ENCODE measurements at regions not wholly inside any gene's neighbourhood (a gene's known extent, or its start where the extent isn't known, plus 50 kb on each side); places are given as distances from the start of the nearest gene placed in this dataset.

DNA sequence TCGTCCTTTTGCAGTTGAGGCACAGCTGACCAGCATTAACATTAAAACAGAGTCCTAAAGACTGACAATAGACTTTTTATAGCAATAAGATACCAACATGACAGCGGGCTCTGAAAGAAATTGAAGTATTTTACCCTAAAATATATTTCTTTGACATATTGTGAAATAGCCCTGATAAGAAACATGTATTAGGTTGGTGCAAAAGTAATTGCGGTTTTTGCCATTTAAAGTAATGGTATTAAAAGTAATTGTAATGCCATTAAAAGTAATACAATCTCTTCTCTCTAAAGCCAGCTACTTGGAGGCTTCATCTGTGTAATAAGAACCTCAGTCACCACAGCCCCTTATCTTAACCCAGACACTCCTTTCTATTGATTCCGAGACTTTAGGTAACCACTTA is 394.6 kb downstream of the PREX1 start:
- no peak for DNase-seq

DNA sequence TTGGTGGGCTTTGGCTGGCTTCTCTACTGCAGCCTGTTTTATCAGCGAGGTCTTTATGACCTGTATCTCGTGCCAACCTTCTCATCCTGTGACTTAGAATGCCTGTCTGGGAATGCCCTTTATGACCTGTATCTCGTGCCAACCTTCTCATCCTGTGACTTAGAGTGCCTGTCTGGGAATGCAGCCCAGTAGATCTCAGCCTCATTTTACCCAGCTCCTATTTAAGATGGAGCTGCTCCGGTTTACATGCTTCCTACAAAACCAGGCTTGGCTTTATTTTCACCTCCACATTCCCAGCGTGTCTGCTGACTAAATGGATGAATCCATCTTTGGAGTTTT is 395.3 kb downstream of the PREX1 start:
- DNase-seq, result no peak

- DNase-seq, result no peak
These were observed 395.9 kb downstream of the PREX1 start for GRCh38 chr20:48431653-48432493.

GRCh38 chr20:48426630-48427029 is 401.2 kb downstream of the PREX1 start:
- no peak for DNase-seq

DNA sequence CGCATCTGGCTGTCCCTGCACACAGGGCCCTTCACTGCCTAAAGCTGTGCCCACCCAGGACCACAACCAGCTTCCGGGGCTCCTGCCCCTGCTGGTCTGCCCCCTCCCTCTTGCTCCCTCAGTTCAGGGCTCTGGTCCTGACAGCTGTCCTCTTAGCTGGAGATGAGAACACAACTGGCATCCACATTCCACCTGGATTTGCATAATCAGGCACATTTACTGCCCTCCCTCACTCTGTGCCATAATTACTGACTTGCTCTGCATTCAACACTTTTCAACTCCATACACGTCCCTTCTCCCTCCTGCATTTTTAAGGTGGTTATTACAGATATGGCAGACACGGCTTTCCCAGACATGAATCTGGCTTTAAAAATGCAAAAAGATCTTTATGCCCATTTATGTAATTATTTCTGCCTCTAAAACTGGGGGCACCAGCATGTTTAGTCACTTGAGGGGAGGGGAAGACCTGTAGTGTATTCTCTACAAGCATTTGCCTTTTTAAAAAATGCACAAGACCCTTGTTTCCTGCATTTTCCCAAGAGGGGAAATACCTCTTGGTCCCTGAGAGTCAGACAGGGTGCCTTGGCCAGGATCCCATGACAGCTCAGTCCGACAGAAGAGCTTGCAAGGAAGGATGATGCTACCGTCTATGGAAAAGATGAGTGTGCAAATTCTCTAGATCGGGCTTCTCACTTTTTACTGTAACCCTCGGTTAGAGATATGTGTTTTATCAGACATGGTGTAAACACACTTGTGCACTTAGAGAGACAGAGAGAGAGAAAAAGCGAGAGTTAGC is 401.8 kb downstream of the PREX1 start:
- no peak for DNase-seq

DNA sequence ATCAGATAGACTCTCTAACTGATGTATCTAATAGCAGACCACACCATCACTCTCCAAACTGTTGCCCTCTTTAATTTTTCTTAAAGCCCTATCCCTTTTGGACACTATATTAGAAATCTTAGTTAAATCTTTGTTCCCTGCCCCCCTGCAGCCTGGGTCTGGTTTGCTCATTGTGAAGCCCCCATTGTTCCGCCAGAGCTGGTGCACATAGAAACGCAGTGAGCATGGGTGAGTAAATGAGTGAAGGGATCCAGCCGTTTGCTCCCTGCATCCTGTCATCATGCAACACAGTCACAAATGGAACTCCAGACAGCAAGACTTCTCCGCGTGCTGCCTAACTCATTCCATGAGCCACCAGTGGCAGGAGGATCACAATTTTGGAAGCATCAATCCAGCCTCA is 402.5 kb downstream of the PREX1 start:
- no peak for DNase-seq

DNA sequence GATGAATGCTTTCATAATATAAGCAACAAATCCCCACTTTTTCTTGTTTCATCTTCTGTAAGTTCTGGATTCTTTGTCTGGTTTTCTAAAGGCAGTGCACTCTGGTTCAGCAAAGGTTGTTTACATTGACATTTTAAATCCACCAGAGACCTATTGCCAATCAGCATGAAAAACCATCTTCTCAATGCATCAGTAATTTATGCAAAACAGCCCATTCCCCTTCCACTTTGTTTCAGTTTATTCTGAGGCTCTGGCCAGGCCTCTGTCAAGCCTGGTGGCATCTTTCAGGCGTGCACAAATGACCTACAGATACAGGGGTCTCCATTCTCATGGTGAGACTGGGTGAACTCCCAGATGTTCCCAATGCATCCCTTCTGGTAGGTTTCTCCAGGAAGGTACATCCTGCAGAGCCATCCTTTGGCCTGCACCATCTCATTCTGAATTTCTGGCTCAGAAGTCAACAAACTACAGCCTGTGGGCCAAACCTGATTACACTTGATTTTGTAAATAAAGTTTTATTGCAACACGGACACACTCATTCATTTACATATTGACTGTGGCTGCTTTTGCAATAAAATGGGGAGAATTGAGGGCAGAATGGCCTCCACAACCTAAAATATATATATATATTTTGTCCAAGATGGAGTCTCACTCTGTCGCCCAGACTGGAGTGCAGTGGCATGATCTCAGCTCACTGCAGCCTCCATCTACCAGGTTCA is 405.4 kb downstream of the PREX1 start:
- no peak for DNase-seq

DNA sequence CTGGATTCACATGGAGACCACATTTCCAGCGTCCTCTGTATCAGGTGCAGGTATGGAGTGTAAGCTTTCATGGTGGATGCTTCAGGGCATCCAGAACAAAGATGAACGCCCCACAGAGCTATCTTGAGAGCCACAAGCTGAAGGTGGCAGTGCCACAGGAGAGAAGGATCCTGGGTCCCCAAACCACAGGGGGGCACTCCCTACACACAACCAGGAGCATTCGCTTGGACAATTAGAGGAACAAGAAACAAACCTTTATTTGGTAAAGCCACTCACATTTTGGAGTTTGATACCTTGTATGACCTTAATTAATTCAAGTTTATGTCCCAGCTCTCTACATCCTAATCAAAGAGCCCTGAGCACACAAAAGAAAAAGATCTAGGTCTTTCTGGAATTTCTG is 406.3 kb downstream of the PREX1 start:
- no peak for DNase-seq

- DNase-seq, result no peak
These were observed 407.6 kb downstream of the PREX1 start for GRCh38 chr20:48420176-48420575.

GRCh38 chr20:48419173-48419572 is 408.6 kb downstream of the PREX1 start:
- no peak for DNase-seq

DNA sequence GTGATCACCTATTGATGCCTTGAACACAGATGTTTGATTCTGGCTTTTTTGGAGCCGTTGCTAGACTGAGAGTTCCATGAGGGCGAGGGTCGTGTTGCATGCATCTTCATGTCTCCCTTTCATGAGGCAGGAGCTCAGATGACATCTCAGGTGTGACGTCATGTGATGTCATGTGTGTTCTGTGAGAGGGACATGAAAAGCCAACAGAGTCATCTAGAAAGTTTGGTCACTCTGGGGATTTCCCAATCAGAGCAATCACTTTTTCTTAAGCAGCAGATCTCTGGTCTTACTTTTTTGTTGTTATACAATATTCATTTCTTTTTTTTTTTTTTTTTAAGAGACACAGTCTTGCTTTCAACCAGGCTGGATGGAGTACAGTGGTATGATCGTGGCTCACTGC is 411.8 kb downstream of the PREX1 start:
- DNase-seq, result no peak

GRCh38 chr20:48414786-48415185 is 413.0 kb downstream of the PREX1 start:
- no peak for DNase-seq

- no peak for DNase-seq
These were observed 415.8 kb downstream of the PREX1 start for GRCh38 chr20:48411919-48412522.

GRCh38 chr20:48411245-48411644 is 416.6 kb downstream of the PREX1 start:
- no peak for DNase-seq

- no peak for DNase-seq
These were observed 418.7 kb downstream of the PREX1 start for GRCh38 chr20:48409055-48409615.

DNA sequence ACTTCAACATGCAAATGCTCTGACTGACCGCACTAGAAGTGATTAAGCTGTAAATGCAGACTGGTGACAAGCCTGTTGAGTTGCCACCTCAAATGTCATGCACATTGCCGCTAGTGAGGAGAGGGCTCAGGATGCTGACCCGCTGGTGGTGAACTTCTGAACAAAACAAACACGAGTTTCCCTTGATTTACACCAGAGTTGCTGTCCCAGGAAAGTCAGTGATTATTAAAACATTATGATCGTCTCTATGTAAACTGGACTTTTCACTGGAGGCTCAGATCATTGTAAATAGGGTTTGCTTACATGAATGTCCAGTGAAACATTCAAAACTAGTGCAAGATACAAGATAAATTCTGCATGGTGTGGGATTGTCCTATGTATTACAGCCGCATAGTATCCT is 420.1 kb downstream of the PREX1 start:
- no peak for DNase-seq

DNA sequence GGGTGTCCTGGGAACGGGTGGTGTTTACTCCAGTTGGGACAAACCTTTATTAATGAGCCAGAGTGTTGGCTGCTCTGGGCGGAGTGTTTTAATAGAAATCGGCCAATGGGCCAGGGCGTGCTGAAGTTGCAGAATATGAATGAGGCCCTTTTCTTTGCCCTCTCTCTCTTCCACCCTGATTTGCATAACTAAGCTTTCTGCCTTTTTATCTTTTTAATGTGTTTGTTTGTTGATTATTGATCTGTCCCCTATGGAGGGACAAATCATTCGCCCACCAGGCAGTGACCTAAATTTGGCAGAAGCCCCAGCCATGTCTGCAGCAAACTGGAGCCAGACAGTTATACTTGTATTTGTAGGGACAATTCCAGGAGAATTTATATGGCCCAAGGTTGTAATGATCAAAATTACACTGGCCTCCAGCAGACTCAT is 420.9 kb downstream of the PREX1 start:
- DNase-seq, result no peak

- no peak for DNase-seq
These were observed 421.3 kb downstream of the PREX1 start for GRCh38 chr20:48406498-48406897.

DNA sequence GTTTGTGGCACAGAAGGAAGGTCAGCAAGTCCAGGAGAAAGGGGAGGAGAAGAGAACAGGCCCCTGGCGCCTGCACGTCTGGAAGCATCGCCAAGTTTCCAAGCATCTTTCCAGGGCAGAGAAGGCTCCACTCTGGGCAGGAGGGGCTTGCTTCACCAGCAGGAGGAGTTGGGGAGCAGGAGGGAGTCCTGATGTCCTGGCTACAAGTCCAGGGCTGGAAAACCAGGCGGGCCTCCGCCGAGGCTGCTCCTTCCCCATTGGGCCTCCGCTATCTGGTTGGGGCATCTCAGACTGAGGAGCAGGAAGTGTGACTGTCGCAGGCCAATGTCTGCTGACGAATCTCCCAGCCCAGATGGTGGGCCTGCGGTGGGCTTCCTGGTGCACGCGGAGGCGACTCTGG is 421.9 kb downstream of the PREX1 start:
- DNase-seq, result no peak

GRCh38 chr20:48404598-48404997 is 423.2 kb downstream of the PREX1 start:
- DNase-seq, result no peak

- peak; percentile 62 for DNase-seq
These were observed 424.5 kb downstream of the PREX1 start for GRCh38 chr20:48403167-48403761.

- DNase-seq, result no peak
These were observed 426.4 kb downstream of the PREX1 start for GRCh38 chr20:48401359-48401758.

- no peak for DNase-seq
These were observed 427.8 kb downstream of the PREX1 start for GRCh38 chr20:48400009-48400408.

Measured in DMS153 (cell line).